Esophagus squamous epithelium (tissue), 5 donors: ENCODE measurements at regions not wholly inside any gene's neighbourhood (a gene's known extent, or its start where the extent isn't known, plus 50 kb on each side); places are given as distances from the start of the nearest gene placed in this dataset.

ENCODE experiments used
- DNase-seq: peaks from one replicate; lab custom pipeline; 2025; lab: John Stamatoyannopoulos, UW
- H3K27ac ChIP-seq, 4 donors: fragments of 200-600 bp; sonication (generic); one replicate each; pipeline ENCODE4 v1.5.1; 2016 to 2019; ENCODE audit warnings: mild to moderate bottlenecking in 1 of 4
- H3K27me3 ChIP-seq, 4 donors: fragments of 200-600 bp; sonication (generic); 1 replicate in 3 of 4; 2 replicates in 1 of 4; pipeline versions ENCODE4 v1.5.1 to v1.6.0; 2017 to 2021; ENCODE audit warnings: antibody characterized with exemption in 1 of 4
- H3K36me3 ChIP-seq, 3 donors: fragments of 200-600 bp; sonication (generic); one replicate each; pipeline ENCODE4 v1.5.1; 2016 to 2019
- H3K4me1 ChIP-seq, 3 donors: fragments of 200-600 bp; sonication (generic); one replicate each; pipeline ENCODE4 v1.5.1; 2017 to 2019
- H3K4me3 ChIP-seq, 4 donors: fragments of 200-600 bp; sonication (generic); 1 replicate in 3 of 4; 2 replicates in 1 of 4; pipeline ENCODE4 v1.5.1; 2016 to 2019; ENCODE audit warnings: mild to moderate bottlenecking in 2 of 4, moderate library complexity in 1 of 4
- H3K9me3 ChIP-seq, 3 donors: fragments of 200-600 bp; sonication (generic); one replicate each; pipeline ENCODE4 v1.5.1; 2016 to 2019
- CTCF ChIP-seq, 6 experiments: fragments of 450-650 bp in 4 of 6; fragments of 200-600 bp in 2 of 6; sonication (generic) in 2 of 6; IDR thresholded peaks; one replicate each; pipeline ENCODE4 v1.5.1; 2016 to 2019; ENCODE audit warnings: antibody characterized with exemption in 6 of 6, mild to moderate bottlenecking in 4 of 6, moderate library complexity in 4 of 6
- POLR2A ChIP-seq, 4 donors: fragments of 450-650 bp; IDR thresholded peaks; one replicate each; pipeline ENCODE4 v1.6.1; 2017; ENCODE audit warnings: antibody characterized with exemption in 4 of 4, mild to moderate bottlenecking in 4 of 4, moderate library complexity in 3 of 4
- WGBS, 2 donors: methylation state at CpG; one replicate each; pipeline ENCODE4 v1.1.5; 2018; 5-methylcytosine and 5-hydroxymethylcytosine counted together
- intact Hi-C: fragments of 100-400 bp; cut with DNase I; formaldehyde crosslinking; loops from one replicate; pipeline ENCODE4 v1.15.0; 2022
- donor health status: DM: yes; HTN: yes; CAD: no.

- 79 to 80% methylated on average over 10 of the region's 10 CpGs for whole genome bisulfite sequencing, 2 donors
- DNase-seq, result no peak
- no peak overlapping the region for H3K4me3 ChIP-seq
Measured at GRCh38 chr11:34001557-34002064, 49.9 kb upstream of the CAPRIN1 start.

GRCh38 chr11:33999393-33999792 lies 52.1 kb upstream of the CAPRIN1 start:
- H3K27ac ChIP-seq, result no peak overlapping the region
- H3K36me3 ChIP-seq, result no peaks in the 10 kb centered on the region
- no peaks in the 10 kb centered on the region for H3K9me3 ChIP-seq
- no peak for DNase-seq
- 45 to 49% methylated on average over 2 of the region's 2 CpGs for WGBS, 2 donors
- no peak overlapping the region for H3K4me3 ChIP-seq
- intact Hi-C loops, result loop anchor here (5.0 kb wide), 2 partner anchors 108 to 358 kb away; partner anchors contain the start of genes ABTB2 and NAT10
- peaks cover 0 to 16% (median 9%) of the 10 kb centered on the region in 3 donors for H3K4me1 ChIP-seq
- H3K27me3 ChIP-seq, result peaks cover 0 to 7% (median 0%) of the 10 kb centered on the region in 4 donors
- TF ChIP-seq POLR2A (IDR thresholded peaks at IDR 0.05) (no peak), CTCF (IDR thresholded peaks at IDR 0.05) (no peak)

More at GRCh38 chr11:34001557-34002064, 49.9 kb upstream of the CAPRIN1 start:
- H3K9me3 ChIP-seq, result no peaks in the 10 kb centered on the region
- H3K4me1 ChIP-seq, result peaks cover 0 to 14% (median 9%) of the 10 kb centered on the region in 3 donors
- no peak for TF ChIP-seq POLR2A (IDR thresholded peaks at IDR 0.05)
- TF ChIP-seq CTCF (IDR thresholded peaks at IDR 0.05), result no peak
- intact Hi-C loops, result no loop called here
- peaks cover 0 to 5% (median 0%) of the 10 kb centered on the region in 4 donors for H3K27me3 ChIP-seq
- H3K36me3 ChIP-seq, result no peaks in the 10 kb centered on the region
- no peak overlapping the region for H3K27ac ChIP-seq

- H3K27me3 ChIP-seq, result peaks cover 0 to 7% (median 0%) of the 10 kb centered on the region in 4 donors
- TF ChIP-seq POLR2A (IDR thresholded peaks at IDR 0.05) (no peak), CTCF (IDR thresholded peaks at IDR 0.05) (no peak)
- H3K9me3 ChIP-seq, result no peaks in the 10 kb centered on the region
- H3K4me1 ChIP-seq, result peaks cover 0 to 16% (median 9%) of the 10 kb centered on the region in 3 donors
- no peaks in the 10 kb centered on the region for H3K36me3 ChIP-seq
- peak overlapping the region in 1 of 4 donors; percentile 44 for H3K4me3 ChIP-seq
- 26 to 49% methylated on average over 6 to 7 of the region's 7 CpGs for WGBS, 2 donors
- no peak overlapping the region for H3K27ac ChIP-seq
- intact Hi-C loops, result loop anchor here (5.0 kb wide), 2 partner anchors 110 to 360 kb away; partner anchors contain the start of genes ABTB2 and NAT10
- DNase-seq, result no peak
Measured at GRCh38 chr11:33997584-33998251, 53.8 kb upstream of the CAPRIN1 start.

GRCh38 chr11:33996498-33997454 lies 54.8 kb upstream of the CAPRIN1 start:
- WGBS, 2 donors, result 8 to 13% methylated on average over 9 to 14 of the region's 25 CpGs
- H3K9me3 ChIP-seq, result no peaks in the 10 kb centered on the region
- peaks cover 0 to 16% (median 9%) of the 10 kb centered on the region in 3 donors for H3K4me1 ChIP-seq
- no peak overlapping the region for H3K27ac ChIP-seq
- DNase-seq, result peak; percentile 8
- intact Hi-C loops, result loop anchor here (5.0 kb wide), 2 partner anchors 111 to 361 kb away; partner anchors contain the start of genes ABTB2 and NAT10
- peaks cover 0 to 7% (median 0%) of the 10 kb centered on the region in 4 donors for H3K27me3 ChIP-seq
- H3K36me3 ChIP-seq, result no peaks in the 10 kb centered on the region
- peak overlapping the region in 1 of 4 donors; percentile 44 for H3K4me3 ChIP-seq
- TF ChIP-seq POLR2A (IDR thresholded peaks at IDR 0.05) (no peak), CTCF (IDR thresholded peaks at IDR 0.05) (peak; percentile 57 to 88 (median 84))
